Thyroid gland (tissue), 4 donors: ENCODE measurements at regions not wholly inside any gene's neighbourhood (a gene's known extent, or its start where the extent isn't known, plus 50 kb on each side); places are given as distances from the start of the nearest gene placed in this dataset.

Experiments
- CTCF ChIP-seq, 6 experiments: fragments of 200-600 bp in 3 of 6; fragments of 450-650 bp in 3 of 6; sonication (generic) in 3 of 6; IDR thresholded peaks; one replicate each; pipeline ENCODE4 v1.5.1; 2016 to 2019; ENCODE audit warnings: antibody characterized with exemption in 6 of 6, mild to moderate bottlenecking in 2 of 6, inconsistent platforms in 1 of 6, moderate library complexity in 1 of 6
- POLR2A ChIP-seq, 2 donors: fragments of 450-650 bp; IDR thresholded peaks; one replicate each; pipeline ENCODE4 v1.6.1; 2017; ENCODE audit warnings: antibody characterized with exemption in 2 of 2, mild to moderate bottlenecking in 2 of 2, moderate library complexity in 1 of 2

DNA sequence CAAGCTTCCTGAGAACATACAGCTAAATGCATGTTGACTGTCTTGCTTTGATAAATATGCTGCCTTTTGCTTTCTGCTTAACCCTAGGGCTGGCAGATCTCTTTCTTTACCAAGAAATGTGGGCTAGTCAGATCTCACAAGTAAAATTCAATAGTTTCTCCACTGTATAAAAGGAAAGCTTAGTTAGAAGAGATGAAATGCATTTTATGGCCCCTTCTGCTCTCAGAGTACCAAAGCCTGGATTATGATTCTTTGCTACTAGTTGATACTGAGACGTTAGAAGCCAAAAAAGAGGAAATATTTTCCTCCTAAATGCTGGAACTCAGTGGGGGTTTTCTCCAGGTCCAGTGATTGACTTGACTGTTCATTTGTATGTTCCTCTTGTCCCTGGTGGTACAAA, 552.7 kb downstream of the SNAPC1 start:
- TF ChIP-seq CTCF (IDR thresholded peaks at IDR 0.05), result no peak
- TF ChIP-seq POLR2A (IDR thresholded peaks at IDR 0.05), result no peak
